NT2/D1 (cell line): ENCODE measurements at regions not wholly inside any gene's neighbourhood (a gene's known extent, or its start where the extent isn't known, plus 50 kb on each side); places are given as distances from the start of the nearest gene placed in this dataset.

ENCODE experiments used
- YY1 ChIP-seq: IDR thresholded peaks from 2 replicates; pipeline ENCODE4 v1.6.1; 2011; ENCODE audit not compliant: insufficient read length, insufficient read depth
- ZNF274 ChIP-seq: IDR thresholded peaks from 2 replicates; pipeline ENCODE4 v1.6.1; 2011; ENCODE audit warnings: mild to moderate bottlenecking, low read depth, low read length

DNA sequence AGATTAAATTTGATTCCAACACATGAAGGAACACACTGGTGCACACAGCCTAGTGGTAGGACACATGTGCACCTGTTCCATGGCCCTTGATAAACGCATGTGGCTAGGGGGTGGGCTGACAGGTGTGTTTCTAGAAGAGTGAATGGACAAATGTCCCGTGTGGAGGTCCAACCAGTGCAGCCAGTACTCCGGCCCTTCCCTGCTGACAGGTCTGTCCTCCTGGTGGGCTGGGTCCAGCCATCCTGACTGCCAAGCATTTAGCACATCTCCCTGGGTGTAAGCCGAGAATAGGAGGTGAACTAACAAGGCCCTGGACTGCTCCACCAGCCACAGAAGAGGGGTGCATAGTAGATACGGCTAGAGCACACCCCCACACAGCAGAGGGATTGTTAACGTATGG, 258.7 kb upstream of the RAB6C start:
- TF ChIP-seq YY1 (no peak), ZNF274 (no peak)
